NT2/D1 (cell line): ENCODE measurements at regions not wholly inside any gene's neighbourhood (a gene's known extent, or its start where the extent isn't known, plus 50 kb on each side); places are given as distances from the start of the nearest gene placed in this dataset.

ENCODE experiments used
- SUZ12 ChIP-seq: IDR thresholded peaks from 2 replicates; pipeline ENCODE4 v1.6.1; 2011; ENCODE audit not compliant: insufficient read length, insufficient read depth; ENCODE audit errors: extremely low read depth
- YY1 ChIP-seq: IDR thresholded peaks from 2 replicates; pipeline ENCODE4 v1.6.1; 2011; ENCODE audit not compliant: insufficient read length, insufficient read depth
- ZNF274 ChIP-seq: IDR thresholded peaks from 2 replicates; pipeline ENCODE4 v1.6.1; 2011; ENCODE audit warnings: mild to moderate bottlenecking, low read depth, low read length

GRCh38 chr15:58330741-58331559 lies 100.8 kb upstream of the LIPC start:
- TF ChIP-seq ZNF274, result no peak
- no peak for TF ChIP-seq SUZ12
- no peak for TF ChIP-seq YY1
